H1 (cell line): ENCODE measurements at regions not wholly inside any gene's neighbourhood (a gene's known extent, or its start where the extent isn't known, plus 50 kb on each side); places are given as distances from the start of the nearest gene placed in this dataset.

ENCODE experiments used
- CTCF ChIA-PET: fragments of 300-600 bp; sonication (Branson Sonifier 250); formaldehyde crosslinking; loops from one replicate; lab custom pipeline; 2021; ENCODE audit not compliant: partially characterized antibody; lab: Charles Lee
- POLR2A ChIA-PET: fragments of 300-600 bp; sonication (Branson Sonifier 250); formaldehyde crosslinking; loops from one replicate; lab custom pipeline; 2021; ENCODE audit warnings: inconsistent platforms; ENCODE audit not compliant: partially characterized antibody; lab: Charles Lee
- DNase-seq, 2 experiments: peaks; one replicate each; pipeline versions ENCODE4 v3.0.0 to v3.0.0-alpha.2; 2010 to 2022; ENCODE audit warnings: low spot score in 2 of 2, low read depth in 1 of 2, mixed read lengths in 1 of 2
- FAIRE-seq: peaks from 2 replicates; lab custom pipeline; 2011; peaks lifted over from hg19 to GRCh38; lab: Jason Lieb, UNC
- H2AFZ ChIP-seq: 2 replicates; pipeline ENCODE4 v1.8.1; 2012; ENCODE audit warnings: low read length, inconsistent platforms
- H2AK5ac ChIP-seq: 2 replicates; pipeline ENCODE4 v1.6.1; 2013; ENCODE audit warnings: low read depth, low read length
- H2BK120ac ChIP-seq: replicated peaks from 2 replicates; pipeline ENCODE3; 2013; ENCODE audit warnings: low read depth, low read length, inconsistent platforms
- H2BK12ac ChIP-seq: 2 replicates; pipeline ENCODE4 v1.6.1; 2013; ENCODE audit warnings: low read depth, low read length
- H2BK15ac ChIP-seq: 2 replicates; pipeline ENCODE4 v1.6.1; 2013; ENCODE audit warnings: low read length
- H2BK20ac ChIP-seq: 2 replicates; pipeline ENCODE4 v1.6.1; 2013; ENCODE audit warnings: low read length
- H2BK5ac ChIP-seq: 2 replicates; pipeline ENCODE4 v1.6.1; 2013; ENCODE audit warnings: low read depth, low read length
- H3K14ac ChIP-seq: 2 replicates; pipeline ENCODE4 v1.6.1; 2013; ENCODE audit warnings: inconsistent platforms; ENCODE audit not compliant: insufficient read length
- H3K18ac ChIP-seq: 2 replicates; pipeline ENCODE4 v1.6.1; 2013; ENCODE audit warnings: low read length; ENCODE audit errors: extremely low read depth
- H3K23ac ChIP-seq: 2 replicates; pipeline ENCODE4 v1.6.1; 2013; ENCODE audit warnings: inconsistent platforms; ENCODE audit not compliant: insufficient read length
- H3K23me2 ChIP-seq: 2 replicates; pipeline ENCODE4 v1.6.1; 2013; ENCODE audit warnings: low read depth, low read length
- H3K27ac ChIP-seq: 2 replicates; pipeline ENCODE4 v1.6.1; 2011; ENCODE audit warnings: low read depth, low read length, inconsistent platforms
- H3K27me3 ChIP-seq, 4 experiments: replicated peaks in 1 of 4; 1 replicate in 1 of 4; 2 replicates in 3 of 4; pipeline versions ENCODE4 v1.6.1 to v1.8.1; 2011 to 2013; ENCODE audit warnings: low read length in 3 of 4, mild to moderate bottlenecking in 3 of 4, inconsistent platforms in 2 of 4, mixed read lengths in 2 of 4, moderate library complexity in 1 of 4; ENCODE audit not compliant: control insufficient read depth in 3 of 4, insufficient read depth in 3 of 4; ENCODE audit errors: extremely low read depth in 1 of 4
- H3K36me3 ChIP-seq, 4 experiments: 2 replicates each; pipeline versions ENCODE4 v1.6.1 to v1.8.1; 2011 to 2013; ENCODE audit warnings: mild to moderate bottlenecking in 4 of 4, low read length in 3 of 4, moderate library complexity in 2 of 4, control low read depth in 1 of 4, inconsistent platforms in 1 of 4; ENCODE audit not compliant: insufficient read depth in 4 of 4, control insufficient read depth in 2 of 4
- H3K4ac ChIP-seq: replicated peaks from 2 replicates; pipeline ENCODE3; 2013; ENCODE audit warnings: low read length, low read depth, mixed read lengths, inconsistent platforms; ENCODE audit not compliant: insufficient read length
- H3K4me1 ChIP-seq, 4 experiments: replicated peaks in 1 of 4; 1 replicate in 1 of 4; 2 replicates in 3 of 4; pipeline versions ENCODE4 v1.6.1 to v1.8.1; 2011 to 2013; ENCODE audit warnings: low read length in 3 of 4, inconsistent platforms in 2 of 4, mixed read lengths in 1 of 4; ENCODE audit not compliant: insufficient read depth in 4 of 4, control insufficient read depth in 3 of 4
- H3K4me2 ChIP-seq, 2 experiments: 2 replicates each; pipeline versions ENCODE4 v1.6.1 to v1.8.1; 2011 to 2013; ENCODE audit warnings: low read depth in 2 of 2, low read length in 2 of 2, control low read depth in 1 of 2, inconsistent platforms in 1 of 2, mild to moderate bottlenecking in 1 of 2; ENCODE audit not compliant: insufficient read depth in 1 of 2
- H3K4me3 ChIP-seq, 4 experiments: fragments of 200-600, 300-600 bp in 1 of 4; sonication (generic), shearing (Covaris generic), sonication (Bioruptor Twin) in 1 of 4; 2 replicates each; pipeline versions ENCODE4 v1.5.1 to v1.8.1; 2011 to 2016; ENCODE audit warnings: low read length in 4 of 4, low read depth in 3 of 4, control low read depth in 2 of 4, inconsistent platforms in 2 of 4, mild to moderate bottlenecking in 2 of 4, mixed read lengths in 1 of 4, moderate library complexity in 1 of 4; ENCODE audit not compliant: insufficient read depth in 2 of 4; ENCODE audit errors: extremely low read depth in 1 of 4
- H3K56ac ChIP-seq: replicated peaks from 2 replicates; pipeline ENCODE3; 2013; ENCODE audit warnings: low read depth, mild to moderate bottlenecking, mixed read lengths, low read length, inconsistent platforms; ENCODE audit not compliant: insufficient read length
- H3K79me1 ChIP-seq: 2 replicates; pipeline ENCODE4 v1.6.1; 2013; ENCODE audit warnings: low read depth, low read length, control low read depth
- H3K79me2 ChIP-seq, 2 experiments: 2 replicates each; pipeline versions ENCODE4 v1.6.1 to v1.8.1; 2012 to 2013; ENCODE audit warnings: low read length in 2 of 2, mild to moderate bottlenecking in 2 of 2, inconsistent platforms in 1 of 2; ENCODE audit not compliant: insufficient read depth in 2 of 2, control insufficient read depth in 1 of 2
- H3K9ac ChIP-seq, 4 experiments: replicated peaks in 1 of 4; 1 replicate in 1 of 4; 2 replicates in 3 of 4; pipeline versions ENCODE4 v1.6.1 to v1.8.1; 2011 to 2013; ENCODE audit warnings: low read depth in 3 of 4, low read length in 3 of 4, control low read depth in 2 of 4, mild to moderate bottlenecking in 2 of 4, moderate library complexity in 2 of 4, inconsistent platforms in 1 of 4; ENCODE audit errors: extremely low read depth in 1 of 4
- H3K9me3 ChIP-seq, 2 experiments: 2 replicates each; pipeline versions ENCODE4 v1.6.1 to v1.8.1; 2012 to 2013; ENCODE audit warnings: mild to moderate bottlenecking in 2 of 2, moderate library complexity in 2 of 2, control low read depth in 1 of 2, inconsistent platforms in 1 of 2, low read depth in 1 of 2, low read length in 1 of 2, mixed read lengths in 1 of 2; ENCODE audit not compliant: insufficient read depth in 2 of 2
- H4K20me1 ChIP-seq, 2 experiments: replicated peaks in 1 of 2; 2 replicates each; pipeline versions ENCODE3 to v1.8.1; 2011 to 2013; ENCODE audit warnings: inconsistent platforms in 2 of 2, low read length in 2 of 2, mild to moderate bottlenecking in 1 of 2; ENCODE audit not compliant: insufficient read depth in 2 of 2, control insufficient read depth in 1 of 2
- H4K5ac ChIP-seq: 2 replicates; pipeline ENCODE4 v1.6.1; 2013; ENCODE audit warnings: low read length, low read depth, mixed read lengths, inconsistent platforms; ENCODE audit not compliant: insufficient read length
- H4K8ac ChIP-seq: 2 replicates; pipeline ENCODE4 v1.8.0; 2013; ENCODE audit warnings: mild to moderate bottlenecking, moderate library complexity, low read length, inconsistent platforms; ENCODE audit not compliant: insufficient read depth; ENCODE audit errors: extremely low read depth
- H4K91ac ChIP-seq: replicated peaks from 2 replicates; pipeline ENCODE3; 2013; ENCODE audit warnings: low read length, mixed read lengths, inconsistent platforms; ENCODE audit not compliant: insufficient read length
- CHD2 ChIP-seq: IDR thresholded peaks from 2 replicates; pipeline ENCODE4 v1.6.1; 2012; ENCODE audit warnings: low read length, improper control_type of control experiment
- E2F6 ChIP-seq: IDR thresholded peaks from 2 replicates; pipeline ENCODE4 v1.6.1; 2012; ENCODE audit warnings: inconsistent platforms
- HDAC2 ChIP-seq, 2 experiments: fragments of 300-600 bp in 1 of 2; sonication (generic) in 1 of 2; IDR thresholded peaks; 2 replicates each; pipeline ENCODE4 v1.6.1; 2011 to 2012; ENCODE audit warnings: low read depth in 2 of 2, low read length in 2 of 2, mild to moderate bottlenecking in 2 of 2, moderate library complexity in 2 of 2, borderline replicate concordance in 1 of 2, inconsistent platforms in 1 of 2
- RFX5 ChIP-seq: IDR thresholded peaks from 2 replicates; pipeline ENCODE4 v1.6.1; 2011; ENCODE audit warnings: low read depth, low read length, improper control_type of control experiment, borderline replicate concordance
- RNF2 ChIP-seq: fragments of 200-900, 300-1000 bp; sonication (generic); IDR thresholded peaks from 2 replicates; pipeline ENCODE4 v1.7.1; 2016; ENCODE audit warnings: borderline replicate concordance, low read depth, mild to moderate bottlenecking, antibody characterized with exemption, low read length; ENCODE audit not compliant: poor library complexity, severe bottlenecking; ENCODE audit errors: missing control alignments
- SP4 ChIP-seq: IDR thresholded peaks from 2 replicates; pipeline ENCODE4 v1.6.1; 2012; ENCODE audit warnings: low read length, inconsistent platforms
- TAF1 ChIP-seq: IDR thresholded peaks from 2 replicates; pipeline ENCODE4 v1.6.1; 2011; ENCODE audit warnings: mild to moderate bottlenecking, low read depth, low read length
- ZNF274 ChIP-seq: IDR thresholded peaks from 2 replicates; pipeline ENCODE4 v1.7.0; 2012; ENCODE audit warnings: low read length, borderline replicate concordance; ENCODE audit errors: extremely low read depth
- WGBS, 2 experiments: shearing (Covaris generic) in 1 of 2; methylation state at CpG; one replicate each; pipeline versions ENCODE4 v1.1.6 to v1.1.7; 2013 to 2015; ENCODE audit warnings: low lambda C conversion rate in 2 of 2, mixed read lengths in 2 of 2, inconsistent platforms in 1 of 2, low coverage in 1 of 2, missing lambda C conversion rate in 1 of 2; ENCODE audit not compliant: insufficient replicate concordance in 2 of 2, insufficient coverage in 1 of 2, insufficient read length in 1 of 2; ENCODE audit errors: extremely low coverage in 1 of 2, missing lambda C conversion rate in 1 of 2; 5-methylcytosine and 5-hydroxymethylcytosine counted together

- H3K27ac ChIP-seq: no peak overlapping the region
- H3K4ac ChIP-seq: no peak overlapping the region
- peak overlapping the region in 1 of 2 experiments; percentile 22; a peak in 1 of 4 replicates for H3K4me2 ChIP-seq
- no peak overlapping the region for H3K56ac ChIP-seq
- H3K14ac ChIP-seq: no peak overlapping the region
- H2AK5ac ChIP-seq: no peak overlapping the region
- no peak overlapping the region for H2BK20ac ChIP-seq
- H4K5ac ChIP-seq: no peak overlapping the region
- H4K8ac ChIP-seq: no peak overlapping the region
- no peak overlapping the region for H3K18ac ChIP-seq
- no peaks in the 10 kb centered on the region for H3K23me2 ChIP-seq
- FAIRE-seq: peak; percentile 79
- H3K36me3 ChIP-seq: no peaks in the 10 kb centered on the region
- H3K9ac ChIP-seq: no peak overlapping the region
- no peak overlapping the region for H3K23ac ChIP-seq
- DNase-seq: no peak
- no peaks in the 10 kb centered on the region for H3K27me3 ChIP-seq
- H4K91ac ChIP-seq: no peak overlapping the region
- no peak overlapping the region for H2BK120ac ChIP-seq
- no peaks in the 10 kb centered on the region for H3K9me3 ChIP-seq
- ChIA-PET CTCF (interaction anchor here (0.7 to 1.7 kb wide), 4 partner anchors 17 to 82 kb away, joined by 3 to 5 read pairs (median 3); no protein-coding TSS in a partner anchor), POLR2A (interaction anchor here (0.7 kb wide), 1 partner anchor 10 kb away, joined by 4 read pairs; no protein-coding TSS in a partner anchor)
- H3K4me1 ChIP-seq: no peaks in the 10 kb centered on the region; a peak in 2 of 7 replicates
- H3K4me3 ChIP-seq: peak overlapping the region in 1 of 4 experiments; percentile 28; a peak in 1 of 8 replicates
- no peak overlapping the region for H2BK12ac ChIP-seq
- TF ChIP-seq CHD2 (no peak), E2F6 (no peak), RFX5 (peak; percentile 72; the same call in 1 of the 2 replicates), HDAC2 (IDR thresholded peaks at IDR 0.05; ENCODE audit: borderline replicate concordance in 1 of 2, low read depth in 2 of 2, low read length in 2 of 2) (no peak), SP4 (no peak), ZNF274 (no peak), RNF2 (no peak), TAF1 (no peak)
- H2BK5ac ChIP-seq: no peak overlapping the region
- no peak overlapping the region for H2BK15ac ChIP-seq
- H3K79me1 ChIP-seq: no peaks in the 10 kb centered on the region
- 48% methylated on average over 2 of the region's 2 CpGs; no CpG with 5 or more reads in 1 of the 2 experiments for WGBS, 2 experiments
- no peaks in the 10 kb centered on the region for H4K20me1 ChIP-seq
- H3K79me2 ChIP-seq: no peaks in the 10 kb centered on the region
- H2AFZ ChIP-seq: no peak overlapping the region
Observed at GRCh38 chr3:190968616-190969015, 106.1 kb upstream of the GMNC start.
